ENCODE measurements at regions not wholly inside any gene's neighbourhood (a gene's known extent, or its start where the extent isn't known, plus 50 kb on each side); places are given as distances from the start of the nearest gene placed in this dataset.

DNA sequence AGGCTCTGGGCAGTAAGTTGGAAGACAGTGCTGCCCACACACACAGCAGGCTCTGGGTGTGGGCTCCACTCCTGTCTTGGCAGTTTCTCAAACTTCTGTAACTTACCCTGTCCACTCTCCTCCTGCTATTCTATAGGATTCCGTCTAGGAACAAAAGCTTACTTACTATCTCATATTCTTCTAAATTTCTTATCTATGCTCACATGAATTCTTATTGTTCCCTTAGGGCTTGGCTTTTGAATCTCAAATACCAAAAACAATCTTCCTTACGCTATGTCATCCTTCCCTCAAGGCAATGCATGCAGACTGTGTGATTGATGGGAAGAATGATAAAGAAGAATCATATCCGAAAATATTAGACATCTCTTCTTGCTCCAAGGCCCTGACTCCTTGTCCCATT lies 425.9 kb upstream of the ONECUT1 start:
- TF ChIP-seq CTCF (IDR thresholded peaks at IDR 0.05; ENCODE audit: insufficient read depth, low read length, poor library complexity, severe bottlenecking) (no peak), EZH2phosphoT487 (conservative IDR thresholded peaks at IDR 0.05; ENCODE audit: low read length) (no peak)

All from SU-DHL-6 (cell line).